ENCODE measurements at regions not wholly inside any gene's neighbourhood (a gene's known extent, or its start where the extent isn't known, plus 50 kb on each side); places are given as distances from the start of the nearest gene placed in this dataset.
"Not testable (repeated sequence)": the region's sequence is repeated elsewhere in the genome, so short reads cannot be mapped to it uniquely, and the experiment has no call there.

DNA sequence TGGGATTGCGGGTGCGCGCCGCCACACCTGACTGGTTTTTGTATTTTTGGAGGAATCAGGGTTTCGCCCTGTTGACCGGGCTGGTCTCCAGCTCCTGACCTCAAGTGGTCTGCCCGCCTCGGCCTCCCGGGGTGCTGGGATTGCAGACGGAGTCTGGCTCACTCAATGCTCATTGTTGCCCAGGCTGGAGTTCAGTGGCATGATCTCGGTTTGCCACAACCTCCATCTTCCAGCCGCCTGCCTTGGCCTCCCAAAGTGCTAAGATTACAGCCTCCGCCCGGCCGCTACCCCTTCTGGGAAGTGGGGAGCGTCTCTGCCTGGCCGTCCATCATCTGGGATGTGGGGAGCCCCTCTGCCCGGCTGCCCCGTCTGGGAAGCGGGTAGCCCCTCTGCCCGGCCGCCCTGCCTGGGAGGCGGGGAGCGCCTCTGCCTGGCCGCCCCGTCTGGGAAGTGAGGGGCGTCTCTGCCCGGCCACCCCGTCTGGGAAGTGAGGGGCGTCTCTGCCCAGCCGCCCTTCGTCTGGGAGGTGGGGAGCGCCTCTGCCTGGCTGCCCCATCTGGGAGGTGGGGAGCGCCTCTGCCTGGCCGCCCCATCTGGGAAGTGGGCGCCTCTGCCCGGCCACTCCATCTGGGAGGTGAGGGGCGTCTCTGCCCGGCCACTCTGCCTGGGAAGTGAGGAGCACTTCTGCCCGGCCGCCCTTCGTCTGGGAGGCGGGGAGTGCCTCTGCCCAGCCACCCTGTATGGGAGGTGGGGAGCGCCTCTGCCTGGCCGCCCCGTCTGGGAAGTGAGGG lies 381.8 kb upstream of the MIS18BP1 start:
- H3K4me1 Mint-ChIP-seq; H3K36me3 Mint-ChIP-seq (ENCODE audit: low read depth); H3K9me3 Mint-ChIP-seq (ENCODE audit: low read depth); H3K27me3 Mint-ChIP-seq; H3K27ac Mint-ChIP-seq; CTCF ChIA-PET; DNase-seq; POLR2A ChIA-PET; intact Hi-C loops (cut with DNase I, micrococcal nuclease); ATAC-seq; H3K4me3 Mint-ChIP-seq: not testable (repeated sequence)

- intact Hi-C loops (cut with DNase I, micrococcal nuclease): no loop called here
- Mint-ChIP-seq H3K4me1 (no peaks in the 10 kb centered on the region), H3K36me3 (ENCODE audit: low read depth) (no peaks in the 10 kb centered on the region), H3K27me3 (no peaks in the 10 kb centered on the region), H3K9me3 (ENCODE audit: low read depth) (peaks cover 3% of the 10 kb centered on the region), H3K27ac (no peak overlapping the region), H3K4me3 (no peak overlapping the region)
- CTCF ChIA-PET: no interaction called here
- DNase-seq (no peak), ATAC-seq (no peak)
- POLR2A ChIA-PET: no interaction called here
These were observed 380.4 kb upstream of the MIS18BP1 start for GRCh38 chr14:45633220-45633984.

DNA sequence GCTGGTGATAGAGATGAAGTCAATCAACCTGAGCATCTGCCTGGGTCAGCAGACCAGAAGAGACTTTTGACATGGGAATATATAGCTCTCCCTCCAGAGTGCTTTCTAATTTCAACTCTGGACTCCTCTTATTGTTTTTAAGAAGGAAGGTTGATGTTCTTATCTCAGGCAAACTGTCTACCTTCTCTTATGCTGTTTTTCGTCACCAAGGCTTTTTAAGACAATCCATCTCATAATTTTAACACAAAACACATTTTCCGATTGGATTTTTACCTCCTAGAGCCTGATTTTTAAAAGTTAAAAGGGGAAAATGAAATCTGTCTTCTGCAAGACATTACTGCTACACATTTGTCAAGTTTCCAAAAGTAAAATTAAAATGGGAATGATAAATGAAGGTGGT lies 368.7 kb upstream of the MIS18BP1 start:
- CTCF ChIA-PET: no interaction called here
- intact Hi-C loops (cut with DNase I, micrococcal nuclease): no loop called here

GRCh38 chr14:45619831-45620230 lies 366.8 kb upstream of the MIS18BP1 start:
- no peaks in the 10 kb centered on the region for H3K4me1 Mint-ChIP-seq
- ChIA-PET CTCF (no interaction called here), POLR2A (no interaction called here)
- H3K36me3 Mint-ChIP-seq (ENCODE audit: low read depth): no peaks in the 10 kb centered on the region
- no peak for ATAC-seq
- no peak overlapping the region for H3K4me3 Mint-ChIP-seq
- H3K27ac Mint-ChIP-seq: no peak overlapping the region
- no peaks in the 10 kb centered on the region for H3K27me3 Mint-ChIP-seq
- DNase-seq: no peak
- peaks cover 4% of the 10 kb centered on the region for H3K9me3 Mint-ChIP-seq (ENCODE audit: low read depth)
- intact Hi-C loops (cut with DNase I, micrococcal nuclease): no loop called here

More for the DNA sequence above, 368.7 kb upstream of the MIS18BP1 start:
- DNase-seq (no peak), ATAC-seq (no peak)
- Mint-ChIP-seq H3K27me3 (no peaks in the 10 kb centered on the region), H3K4me1 (no peaks in the 10 kb centered on the region), H3K9me3 (ENCODE audit: low read depth) (peaks cover 11% of the 10 kb centered on the region), H3K36me3 (ENCODE audit: low read depth) (no peaks in the 10 kb centered on the region), H3K27ac (no peak overlapping the region), H3K4me3 (no peak overlapping the region)
- POLR2A ChIA-PET: no interaction called here

- DNase-seq (no peak), ATAC-seq (no peak)
- CTCF ChIA-PET: no interaction called here
- POLR2A ChIA-PET: no interaction called here
- no peak overlapping the region for H3K4me3 Mint-ChIP-seq
- H3K36me3 Mint-ChIP-seq (ENCODE audit: low read depth): no peaks in the 10 kb centered on the region
- no peaks in the 10 kb centered on the region for H3K4me1 Mint-ChIP-seq
- H3K27me3 Mint-ChIP-seq: no peaks in the 10 kb centered on the region
- H3K27ac Mint-ChIP-seq: no peak overlapping the region
- peaks cover 1% of the 10 kb centered on the region for H3K9me3 Mint-ChIP-seq (ENCODE audit: low read depth)
- intact Hi-C loops (cut with DNase I, micrococcal nuclease): no loop called here
These were observed 357.3 kb upstream of the MIS18BP1 start for GRCh38 chr14:45610318-45610717.

DNA sequence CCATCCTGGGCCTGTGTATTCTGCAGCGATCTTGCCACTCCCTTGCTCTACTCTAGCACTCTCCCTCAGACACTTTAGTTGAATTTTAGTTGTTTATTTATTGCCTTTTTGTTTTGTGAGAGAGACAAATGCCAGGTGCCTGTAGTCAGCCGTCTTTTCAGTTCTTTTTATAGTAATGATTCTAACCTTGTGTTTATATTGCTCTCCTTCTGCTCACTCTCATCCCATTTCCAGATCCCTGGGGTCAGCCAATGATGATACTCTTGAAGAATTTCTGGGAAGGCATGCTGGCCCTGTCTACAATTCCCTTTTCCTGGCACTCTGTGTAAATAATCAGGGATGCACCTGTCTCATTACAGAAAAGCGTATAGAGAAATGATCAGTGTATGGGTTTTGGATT lies 334.1 kb upstream of the MIS18BP1 start:
- Mint-ChIP-seq H3K27ac (no peak overlapping the region), H3K4me1 (no peaks in the 10 kb centered on the region), H3K36me3 (ENCODE audit: low read depth) (no peaks in the 10 kb centered on the region), H3K4me3 (no peak overlapping the region), H3K9me3 (ENCODE audit: low read depth) (peaks cover 19% of the 10 kb centered on the region), H3K27me3 (no peaks in the 10 kb centered on the region)
- intact Hi-C loops (cut with DNase I, micrococcal nuclease): no loop called here
- CTCF ChIA-PET: no interaction called here
- DNase-seq: no peak
- ATAC-seq: no peak
- POLR2A ChIA-PET: no interaction called here

DNA sequence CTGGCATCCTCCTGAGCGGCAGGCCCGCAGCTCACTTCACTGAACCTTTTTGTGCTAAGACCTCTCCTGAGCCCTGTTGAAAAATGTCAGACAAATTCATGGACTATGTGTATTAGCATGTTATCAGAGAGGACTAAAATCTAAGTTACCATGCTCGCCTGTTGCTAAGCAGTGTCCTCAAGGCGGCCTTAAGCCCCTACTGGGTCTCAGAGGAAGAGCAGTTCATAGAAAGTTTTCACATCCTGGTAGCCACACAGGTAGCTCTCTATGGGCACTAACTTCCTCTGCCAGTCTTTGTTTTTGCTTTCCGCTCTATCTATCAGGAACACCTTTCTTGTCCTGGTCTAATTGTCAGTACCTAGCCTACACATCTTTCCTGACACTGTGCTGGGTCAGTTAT lies 306.6 kb upstream of the MIS18BP1 start:
- CTCF ChIA-PET: interaction anchor here (0.7 kb wide), 1 partner anchor 26 kb away, joined by 4 read pairs; no protein-coding TSS in a partner anchor

GRCh38 chr14:45558183-45558582 lies 305.2 kb upstream of the MIS18BP1 start:
- DNase-seq: no peak
- Mint-ChIP-seq H3K4me1 (no peaks in the 10 kb centered on the region), H3K27ac (no peak overlapping the region), H3K27me3 (no peaks in the 10 kb centered on the region), H3K4me3 (no peak overlapping the region), H3K36me3 (ENCODE audit: low read depth) (no peaks in the 10 kb centered on the region), H3K9me3 (ENCODE audit: low read depth) (no peaks in the 10 kb centered on the region)
- intact Hi-C loops (cut with DNase I, micrococcal nuclease): no loop called here
- no peak for ATAC-seq
- POLR2A ChIA-PET: no interaction called here
- CTCF ChIA-PET: no interaction called here

More for the DNA sequence above, 306.6 kb upstream of the MIS18BP1 start:
- Mint-ChIP-seq H3K27ac (no peak overlapping the region), H3K36me3 (ENCODE audit: low read depth) (no peaks in the 10 kb centered on the region), H3K9me3 (ENCODE audit: low read depth) (no peaks in the 10 kb centered on the region), H3K27me3 (no peaks in the 10 kb centered on the region), H3K4me1 (no peaks in the 10 kb centered on the region), H3K4me3 (no peak overlapping the region)
- ATAC-seq (no peak), DNase-seq (no peak)
- POLR2A ChIA-PET: no interaction called here
- intact Hi-C loops (cut with DNase I, micrococcal nuclease): no loop called here

DNA sequence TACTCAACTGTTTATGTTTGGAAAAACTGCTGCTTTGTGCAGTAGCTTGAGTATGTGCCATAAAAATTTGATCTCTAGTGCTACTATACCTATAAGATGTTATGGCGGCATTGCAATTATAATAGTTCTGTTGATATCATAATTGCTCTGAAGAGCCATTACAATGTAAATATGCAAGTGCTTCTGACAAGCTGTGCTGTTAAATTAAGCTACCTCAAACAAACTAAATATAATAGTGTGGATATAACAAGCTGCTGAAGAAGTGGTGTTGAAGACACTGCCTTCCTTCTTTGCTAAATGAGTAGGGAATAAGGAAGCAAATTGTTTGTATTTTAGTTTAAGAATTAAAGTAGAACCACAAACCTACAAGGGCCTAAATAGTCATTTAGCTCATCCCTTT lies 301.0 kb upstream of the MIS18BP1 start:
- no peak overlapping the region for H3K27ac Mint-ChIP-seq
- peaks cover 7% of the 10 kb centered on the region for H3K9me3 Mint-ChIP-seq (ENCODE audit: low read depth)
- no peak overlapping the region for H3K4me3 Mint-ChIP-seq
- H3K27me3 Mint-ChIP-seq: no peaks in the 10 kb centered on the region
- CTCF ChIA-PET: interaction anchor here (0.9 kb wide), 1 partner anchor 32 kb away, joined by 4 read pairs; no protein-coding TSS in a partner anchor
- no peaks in the 10 kb centered on the region for H3K36me3 Mint-ChIP-seq (ENCODE audit: low read depth)
- intact Hi-C loops (cut with DNase I, micrococcal nuclease): no loop called here
- DNase-seq: no peak
- POLR2A ChIA-PET: no interaction called here
- no peak for ATAC-seq
- H3K4me1 Mint-ChIP-seq: no peaks in the 10 kb centered on the region

GRCh38 chr14:45551240-45551820 lies 298.3 kb upstream of the MIS18BP1 start:
- DNase-seq; POLR2A ChIA-PET; H3K27ac Mint-ChIP-seq; CTCF ChIA-PET; H3K36me3 Mint-ChIP-seq (ENCODE audit: low read depth); intact Hi-C loops (cut with DNase I, micrococcal nuclease); H3K4me1 Mint-ChIP-seq; H3K27me3 Mint-ChIP-seq; H3K9me3 Mint-ChIP-seq (ENCODE audit: low read depth); H3K4me3 Mint-ChIP-seq; ATAC-seq: not testable (repeated sequence)

DNA sequence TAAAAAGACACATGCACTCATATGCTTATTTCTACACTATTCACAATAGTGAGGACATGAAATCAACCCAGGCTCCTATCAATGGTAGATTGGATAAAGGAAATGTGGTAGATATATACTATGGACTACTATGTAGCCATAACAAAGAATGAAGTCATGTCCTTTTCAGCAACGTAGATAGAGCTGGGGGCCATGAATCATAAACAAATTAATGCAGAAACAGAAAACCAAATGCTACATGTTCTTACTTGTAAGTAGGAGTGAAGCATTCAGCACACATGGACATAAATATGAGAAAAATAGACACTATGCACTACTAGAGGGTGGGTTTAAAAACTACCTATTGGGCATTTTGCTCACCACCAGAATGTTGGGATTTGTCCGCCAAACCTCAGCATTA lies 278.0 kb upstream of the MIS18BP1 start:
- Mint-ChIP-seq H3K4me3 (no peak overlapping the region), H3K36me3 (ENCODE audit: low read depth) (no peaks in the 10 kb centered on the region), H3K27ac (no peak overlapping the region), H3K9me3 (ENCODE audit: low read depth) (peaks cover 18% of the 10 kb centered on the region), H3K4me1 (no peaks in the 10 kb centered on the region), H3K27me3 (no peaks in the 10 kb centered on the region)
- ATAC-seq (no peak), DNase-seq (no peak)
- ChIA-PET CTCF (no interaction called here), POLR2A (no interaction called here)
- intact Hi-C loops (cut with DNase I, micrococcal nuclease): no loop called here

Data from activated CD4-positive, alpha-beta T cell treated with anti-CD3 and anti-CD28 coated beads for 36 hours (primary cell).